ENCODE measurements at regions not wholly inside any gene's neighbourhood (a gene's known extent, or its start where the extent isn't known, plus 50 kb on each side); places are given as distances from the start of the nearest gene placed in this dataset.
"Not testable (repeated sequence)": the region's sequence is repeated elsewhere in the genome, so short reads cannot be mapped to it uniquely, and the experiment has no call there.

DNA sequence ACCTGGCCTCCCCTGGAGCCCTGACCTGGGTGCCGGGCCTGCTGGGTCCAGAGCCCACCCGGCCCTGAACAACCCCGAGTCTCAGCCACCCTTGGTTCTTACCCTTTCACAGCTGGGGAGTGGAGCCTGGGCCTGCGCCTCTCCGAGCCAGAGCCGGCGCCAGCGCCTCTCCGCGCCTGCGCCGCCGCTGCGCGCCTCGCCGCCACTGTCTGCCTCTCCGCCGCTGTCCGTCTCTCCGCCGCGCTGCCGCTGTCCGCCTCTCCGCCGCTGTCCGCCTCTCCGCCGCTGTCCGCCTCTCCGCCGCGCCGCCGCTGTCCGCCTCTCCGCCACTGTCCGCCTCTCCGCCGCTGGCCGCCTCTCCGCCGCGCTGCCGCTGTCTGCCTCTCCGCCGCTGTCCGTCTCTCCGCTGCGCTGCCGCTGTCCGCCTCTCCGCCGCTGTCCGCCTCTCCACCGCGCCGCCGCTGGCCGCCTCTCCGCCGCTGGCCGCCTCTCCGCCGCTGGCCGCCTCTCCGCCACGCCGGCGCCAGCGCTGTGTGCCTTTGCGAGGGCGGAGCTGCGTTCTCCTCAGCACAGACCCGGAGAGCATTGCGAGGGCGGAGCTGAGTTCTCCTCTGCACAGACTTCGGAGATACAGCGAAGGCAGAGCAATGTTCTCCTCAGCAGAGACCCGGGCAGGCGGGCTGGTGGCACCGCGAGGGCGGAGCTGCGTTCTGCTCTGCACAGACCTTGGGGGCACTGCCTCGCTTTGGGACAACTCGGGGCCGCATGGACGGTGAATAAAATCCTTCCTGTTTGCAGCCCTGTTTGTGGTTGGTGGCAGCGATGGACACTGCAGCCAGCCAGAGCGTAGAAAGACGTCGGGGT lies 1553.7 kb downstream of the RPIA start:
- not testable (repeated sequence) for TF ChIP-seq SNAI2 (CRISPR knock-in tag; IDR thresholded peaks at IDR 0.05); TSHZ2 (CRISPR knock-in tag; IDR thresholded peaks at IDR 0.05); ZFP3 (CRISPR knock-in tag; IDR thresholded peaks at IDR 0.05); ZFP30 (CRISPR knock-in tag; IDR thresholded peaks at IDR 0.05); OSR1 (CRISPR knock-in tag; IDR thresholded peaks at IDR 0.05); PATZ1 (CRISPR knock-in tag; IDR thresholded peaks at IDR 0.05; ENCODE audit: borderline replicate concordance)
